OCI-M2 (cell line): ENCODE measurements at regions not wholly inside any gene's neighbourhood (a gene's known extent, or its start where the extent isn't known, plus 50 kb on each side); places are given as distances from the start of the nearest gene placed in this dataset.
"Not testable (repeated sequence)": the region's sequence is repeated elsewhere in the genome, so short reads cannot be mapped to it uniquely, and the experiment has no call there.

Experiments
- DNase-seq: peaks from one replicate; lab custom pipeline; 2025; ENCODE audit not compliant: unreplicated experiment; lab: John Stamatoyannopoulos, UW

GRCh38 chr2:84152462-84152861 lies 306.6 kb downstream of the SUCLG1 start:
- DNase-seq, result no peak

GRCh38 chr2:84144345-84144744 lies 314.7 kb downstream of the SUCLG1 start:
- no peak for DNase-seq

GRCh38 chr2:84137034-84137433 lies 322.0 kb downstream of the SUCLG1 start:
- no peak for DNase-seq

- DNase-seq, result no peak
Observed at GRCh38 chr2:84132370-84132769, 326.7 kb downstream of the SUCLG1 start.

- DNase-seq, result no peak
Observed at GRCh38 chr2:84131278-84131830, 327.7 kb downstream of the SUCLG1 start.

GRCh38 chr2:84129018-84129417 lies 330.1 kb downstream of the SUCLG1 start:
- DNase-seq, result no peak

GRCh38 chr2:84127812-84128211 lies 331.3 kb downstream of the SUCLG1 start:
- not testable (repeated sequence) for DNase-seq

GRCh38 chr2:84126530-84126929 lies 332.6 kb downstream of the SUCLG1 start:
- no peak for DNase-seq

- DNase-seq, result no peak
Observed at GRCh38 chr2:84126084-84126483, 333.0 kb downstream of the SUCLG1 start.

- DNase-seq, result no peak
Observed at GRCh38 chr2:84116143-84116542, 342.9 kb downstream of the SUCLG1 start.

GRCh38 chr2:84115173-84115857 lies 343.8 kb downstream of the SUCLG1 start:
- DNase-seq, result no peak

- DNase-seq, result not testable (repeated sequence)
Observed at GRCh38 chr2:84103816-84104527, 355.1 kb downstream of the SUCLG1 start.

GRCh38 chr2:84102274-84102673 lies 356.8 kb downstream of the SUCLG1 start:
- DNase-seq, result no peak

GRCh38 chr2:84088656-84089055 lies 370.4 kb downstream of the SUCLG1 start:
- no peak for DNase-seq

GRCh38 chr2:84085562-84085961 lies 373.5 kb downstream of the SUCLG1 start:
- DNase-seq, result no peak

GRCh38 chr2:84084856-84085255 lies 374.2 kb downstream of the SUCLG1 start:
- DNase-seq, result no peak

GRCh38 chr2:84083984-84084383 lies 375.1 kb downstream of the SUCLG1 start:
- DNase-seq, result no peak

- no peak for DNase-seq
Observed at GRCh38 chr2:84078471-84078870, 380.6 kb downstream of the SUCLG1 start.

GRCh38 chr2:84077496-84077895 lies 381.6 kb downstream of the SUCLG1 start:
- DNase-seq, result no peak

GRCh38 chr2:84071050-84071449 lies 388.0 kb downstream of the SUCLG1 start:
- no peak for DNase-seq

GRCh38 chr2:84065857-84066256 lies 393.2 kb downstream of the SUCLG1 start:
- DNase-seq, result no peak

- DNase-seq, result no peak
Observed at GRCh38 chr2:84057917-84058560, 401.0 kb downstream of the SUCLG1 start.
